ENCODE measurements at regions not wholly inside any gene's neighbourhood (a gene's known extent, or its start where the extent isn't known, plus 50 kb on each side); places are given as distances from the start of the nearest gene placed in this dataset.

DNA sequence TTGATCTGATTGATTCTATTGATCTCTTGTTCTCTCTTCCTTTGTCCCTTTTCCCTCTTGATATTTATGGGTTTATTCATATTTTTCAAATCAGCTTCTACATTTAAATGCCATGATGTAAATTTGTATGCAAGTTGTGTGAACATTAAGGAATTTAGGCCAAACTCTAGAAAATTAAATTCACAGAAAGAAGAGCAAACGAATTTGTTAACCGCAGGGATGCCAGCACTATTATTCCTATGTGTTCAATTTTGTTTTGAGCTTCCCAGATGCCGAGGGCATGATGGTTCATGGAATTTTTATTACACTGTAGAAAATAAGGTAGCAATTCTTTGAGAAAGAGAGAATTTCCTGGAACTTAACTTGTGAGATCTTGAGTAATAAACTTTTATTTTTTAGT is 220.9 kb downstream of the BUB3 start:
- Mint-ChIP-seq H3K36me3 (ENCODE audit: low read depth) (no peaks in the 10 kb centered on the region), H3K4me1 (ENCODE audit: low read depth) (no peaks in the 10 kb centered on the region), H3K9me3 (no peaks in the 10 kb centered on the region), H3K4me3 (no peak overlapping the region), H3K27ac (no peak overlapping the region), H3K27me3 (ENCODE audit: insufficient read depth) (no peaks in the 10 kb centered on the region)
- no peak for DNase-seq (ENCODE audit: low spot score)
- intact Hi-C loops (cut with micrococcal nuclease) = no loop called here

DNA sequence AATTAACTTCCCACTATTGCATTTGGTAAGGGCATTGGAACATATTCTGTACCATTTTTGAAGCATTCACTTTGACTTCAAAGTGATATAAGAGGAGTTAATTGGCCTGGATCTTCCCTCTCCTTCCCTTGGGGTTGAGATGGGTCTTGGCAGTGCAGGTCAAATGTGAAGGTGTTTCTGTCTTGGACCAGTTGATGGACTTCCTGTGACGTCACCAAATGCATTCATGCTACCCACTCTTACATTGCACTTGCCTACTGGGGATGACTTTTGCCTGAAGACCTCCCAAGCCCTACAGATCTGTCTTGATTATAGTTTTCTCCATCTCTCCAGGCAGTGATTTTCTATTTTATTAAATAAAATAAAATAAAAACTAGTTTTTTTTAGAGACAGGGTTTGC is 221.5 kb downstream of the BUB3 start:
- Mint-ChIP-seq H3K9me3 (no peaks in the 10 kb centered on the region), H3K27ac (no peak overlapping the region), H3K27me3 (ENCODE audit: insufficient read depth) (no peaks in the 10 kb centered on the region), H3K4me3 (no peak overlapping the region), H3K4me1 (ENCODE audit: low read depth) (no peaks in the 10 kb centered on the region), H3K36me3 (ENCODE audit: low read depth) (no peaks in the 10 kb centered on the region)
- intact Hi-C loops (cut with micrococcal nuclease) = no loop called here
- DNase-seq (ENCODE audit: low spot score) = no peak

DNA sequence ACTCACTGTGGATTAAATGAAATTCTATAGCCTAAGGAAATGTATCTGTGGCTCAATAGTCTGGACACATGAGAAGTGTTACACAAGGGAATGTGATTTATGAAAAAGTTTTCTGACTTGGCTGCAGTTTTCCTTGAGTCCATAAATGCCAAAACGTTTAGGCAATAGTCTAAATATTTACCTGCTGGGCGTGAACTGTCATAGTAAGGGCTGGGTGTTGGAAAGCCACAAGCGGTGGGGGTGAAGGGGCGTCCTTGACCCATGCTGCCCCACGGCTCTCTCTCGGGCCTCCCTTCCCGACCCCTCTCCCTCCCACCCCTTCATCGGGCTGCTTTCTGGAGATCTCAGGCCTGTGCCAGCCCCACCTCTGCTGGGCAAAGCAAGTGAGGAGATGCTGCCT is 223.7 kb downstream of the BUB3 start:
- no peak overlapping the region for H3K4me3 Mint-ChIP-seq
- no peak overlapping the region for H3K27ac Mint-ChIP-seq
- no peaks in the 10 kb centered on the region for H3K9me3 Mint-ChIP-seq
- no peaks in the 10 kb centered on the region for H3K4me1 Mint-ChIP-seq (ENCODE audit: low read depth)
- no peaks in the 10 kb centered on the region for H3K27me3 Mint-ChIP-seq (ENCODE audit: insufficient read depth)
- DNase-seq (ENCODE audit: low spot score) = no peak
- intact Hi-C loops (cut with micrococcal nuclease) = no loop called here
- H3K36me3 Mint-ChIP-seq (ENCODE audit: low read depth) = no peaks in the 10 kb centered on the region

DNA sequence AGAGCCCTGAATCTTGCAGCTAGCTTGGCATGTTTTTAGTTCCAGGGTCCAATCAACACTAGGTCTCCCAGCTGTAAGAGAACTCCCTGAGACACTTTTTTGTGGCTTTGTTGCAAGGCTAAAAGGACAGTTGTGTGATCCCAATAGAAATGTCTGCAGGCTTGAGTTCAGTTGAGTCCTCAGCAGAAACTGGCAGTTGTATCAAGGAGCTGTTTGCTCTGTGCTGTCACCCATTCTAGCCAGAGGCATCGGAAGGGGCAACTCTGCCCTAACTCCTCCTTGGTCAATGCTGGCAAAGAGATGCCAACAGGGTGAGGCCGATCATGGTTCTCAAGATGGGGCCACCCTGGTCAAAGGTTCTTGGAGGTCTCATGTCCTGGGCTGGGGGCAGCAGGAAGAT is 224.1 kb downstream of the BUB3 start:
- no peak for DNase-seq (ENCODE audit: low spot score)
- H3K36me3 Mint-ChIP-seq (ENCODE audit: low read depth) = no peaks in the 10 kb centered on the region
- intact Hi-C loops (cut with micrococcal nuclease) = no loop called here
- no peaks in the 10 kb centered on the region for H3K4me1 Mint-ChIP-seq (ENCODE audit: low read depth)
- no peaks in the 10 kb centered on the region for H3K9me3 Mint-ChIP-seq
- no peak overlapping the region for H3K27ac Mint-ChIP-seq
- no peaks in the 10 kb centered on the region for H3K27me3 Mint-ChIP-seq (ENCODE audit: insufficient read depth)
- H3K4me3 Mint-ChIP-seq = no peak overlapping the region

DNA sequence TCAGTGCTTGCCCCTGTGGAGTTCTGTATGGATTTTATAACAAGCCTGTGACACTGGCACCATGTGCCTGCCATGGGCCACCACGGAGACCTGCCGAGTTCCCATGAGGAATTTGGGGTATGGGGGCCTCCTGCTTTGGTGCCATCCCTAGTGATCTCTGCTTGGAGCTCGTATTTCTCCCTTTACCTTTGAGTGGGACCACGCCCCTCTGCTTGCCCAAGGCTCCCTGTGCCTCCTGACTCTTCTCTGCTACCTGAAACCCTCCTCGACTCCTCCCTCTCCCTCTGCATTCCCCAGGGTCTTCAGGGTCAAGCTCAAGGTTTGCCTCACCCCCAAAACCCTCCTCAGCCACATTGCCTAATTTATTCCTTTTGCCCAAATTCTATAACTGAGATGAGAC is 225.0 kb downstream of the BUB3 start:
- intact Hi-C loops (cut with micrococcal nuclease) = no loop called here
- H3K4me1 Mint-ChIP-seq (ENCODE audit: low read depth) = no peaks in the 10 kb centered on the region
- H3K4me3 Mint-ChIP-seq = no peak overlapping the region
- H3K27me3 Mint-ChIP-seq (ENCODE audit: insufficient read depth) = no peaks in the 10 kb centered on the region
- H3K9me3 Mint-ChIP-seq = no peaks in the 10 kb centered on the region
- no peak for DNase-seq (ENCODE audit: low spot score)
- H3K27ac Mint-ChIP-seq = no peak overlapping the region
- no peaks in the 10 kb centered on the region for H3K36me3 Mint-ChIP-seq (ENCODE audit: low read depth)

DNA sequence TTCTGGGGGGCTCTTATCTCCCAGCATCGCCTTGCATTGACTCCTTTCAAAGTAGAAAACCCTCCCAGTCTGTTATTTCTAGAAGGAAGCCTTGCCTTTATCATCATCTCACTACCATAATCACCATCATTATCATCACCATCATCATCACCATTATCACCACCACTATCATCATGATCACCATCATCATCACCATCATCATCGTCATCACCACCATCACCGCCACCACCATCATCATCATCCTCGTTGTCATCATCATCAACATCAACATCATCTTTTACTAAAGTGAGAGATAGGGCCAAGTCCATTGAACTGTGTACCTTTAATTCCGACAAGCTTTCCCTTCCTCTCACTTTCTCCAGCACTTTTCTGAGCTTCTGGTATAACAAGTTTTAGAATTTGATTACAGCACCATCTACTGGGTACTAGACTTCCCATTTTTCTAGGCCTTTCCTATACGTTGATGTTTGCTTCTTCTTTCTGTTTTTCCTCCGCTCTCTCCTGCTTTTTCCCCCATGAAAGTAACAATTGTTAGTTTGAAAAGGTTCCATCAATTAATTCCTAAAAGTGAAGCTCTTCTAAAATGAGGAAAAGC is 226.4 kb downstream of the BUB3 start:
- Mint-ChIP-seq H3K36me3 (ENCODE audit: low read depth) (no peaks in the 10 kb centered on the region), H3K27me3 (ENCODE audit: insufficient read depth) (no peaks in the 10 kb centered on the region), H3K9me3 (peaks cover 5% of the 10 kb centered on the region), H3K4me3 (no peak overlapping the region), H3K27ac (no peak overlapping the region), H3K4me1 (ENCODE audit: low read depth) (no peaks in the 10 kb centered on the region)
- DNase-seq (ENCODE audit: low spot score) = no peak
- intact Hi-C loops (cut with micrococcal nuclease) = loop anchor here (1.0 to 2.0 kb wide), 2 partner anchors 247 to 338 kb away; no protein-coding TSS in a partner anchor

DNA sequence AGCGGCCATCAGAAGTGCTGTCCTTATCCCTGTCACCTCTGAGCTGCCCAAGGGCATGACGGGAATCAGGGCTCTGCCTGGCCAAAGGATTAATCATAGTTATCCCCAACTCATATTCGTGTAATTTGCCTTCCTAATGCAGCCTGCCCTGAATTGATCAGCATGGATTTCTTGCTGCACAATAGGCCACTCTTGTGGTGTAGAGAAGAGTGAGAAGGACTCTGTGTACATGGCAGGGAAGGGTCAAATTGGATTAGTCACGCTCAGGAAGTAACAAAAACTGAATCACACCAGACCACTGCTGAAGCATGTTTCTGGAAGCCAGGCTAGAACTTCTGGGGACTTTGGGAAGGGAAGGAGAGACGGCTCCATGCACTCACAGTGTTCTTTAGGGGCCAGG is 227.0 kb downstream of the BUB3 start:
- H3K9me3 Mint-ChIP-seq = peaks cover 11% of the 10 kb centered on the region
- no peaks in the 10 kb centered on the region for H3K4me1 Mint-ChIP-seq (ENCODE audit: low read depth)
- no peaks in the 10 kb centered on the region for H3K36me3 Mint-ChIP-seq (ENCODE audit: low read depth)
- intact Hi-C loops (cut with micrococcal nuclease) = loop anchor here (2.0 kb wide), 1 partner anchor 338 kb away; no protein-coding TSS in a partner anchor
- no peak for DNase-seq (ENCODE audit: low spot score)
- H3K27ac Mint-ChIP-seq = no peak overlapping the region
- H3K27me3 Mint-ChIP-seq (ENCODE audit: insufficient read depth) = no peaks in the 10 kb centered on the region
- no peak overlapping the region for H3K4me3 Mint-ChIP-seq

DNA sequence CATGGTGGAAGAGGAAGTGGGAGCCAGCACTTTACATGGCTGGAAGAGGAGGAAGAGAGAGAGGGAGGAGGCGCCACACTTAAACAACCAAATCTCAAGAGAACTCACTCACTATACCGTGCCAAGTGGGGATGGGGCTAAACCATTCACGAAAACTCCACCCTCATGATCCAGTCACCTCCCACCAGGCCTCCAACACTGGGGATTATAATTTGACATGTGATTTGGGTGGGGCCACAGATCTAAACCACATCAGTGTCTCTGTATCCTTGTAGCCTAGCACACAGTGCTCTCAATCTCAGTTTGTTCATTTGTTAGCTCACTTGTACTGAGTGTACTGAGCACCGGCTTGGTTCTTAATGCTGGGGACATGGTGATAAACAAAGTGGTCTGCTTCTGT is 228.3 kb downstream of the BUB3 start:
- no peaks in the 10 kb centered on the region for H3K4me1 Mint-ChIP-seq (ENCODE audit: low read depth)
- DNase-seq (ENCODE audit: low spot score) = no peak
- no peak overlapping the region for H3K4me3 Mint-ChIP-seq
- no peaks in the 10 kb centered on the region for H3K27me3 Mint-ChIP-seq (ENCODE audit: insufficient read depth)
- intact Hi-C loops (cut with micrococcal nuclease) = no loop called here
- H3K36me3 Mint-ChIP-seq (ENCODE audit: low read depth) = no peaks in the 10 kb centered on the region
- H3K9me3 Mint-ChIP-seq = peaks cover 20% of the 10 kb centered on the region
- H3K27ac Mint-ChIP-seq = no peak overlapping the region

DNA sequence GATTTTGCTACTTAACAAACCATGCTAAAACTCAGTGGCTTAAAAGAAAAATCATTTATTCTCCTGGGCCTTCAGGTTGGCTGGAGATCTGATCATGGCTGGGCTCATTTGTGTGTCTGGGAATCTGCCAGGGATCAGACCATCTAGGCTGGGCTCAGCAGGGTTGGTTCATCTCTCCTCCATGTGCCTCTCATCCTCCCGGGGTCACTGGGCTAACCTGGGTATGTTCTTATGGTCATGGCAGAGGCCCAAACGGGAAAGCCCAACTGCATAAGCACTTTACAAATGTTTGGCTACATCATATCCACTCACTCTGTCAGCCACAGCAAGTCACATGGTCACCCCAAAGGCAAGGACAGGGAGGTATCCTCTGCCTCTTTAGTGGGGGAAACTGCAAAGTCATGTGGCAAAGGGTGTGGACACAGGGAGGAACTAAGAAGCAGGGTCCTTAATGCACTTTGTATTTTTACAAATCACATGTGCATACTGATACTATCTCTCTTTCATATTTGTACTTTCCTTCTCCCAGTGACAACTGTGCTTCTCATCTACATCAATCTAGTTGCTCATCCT is 231.4 kb downstream of the BUB3 start:
- Mint-ChIP-seq H3K36me3 (ENCODE audit: low read depth) (no peaks in the 10 kb centered on the region), H3K4me3 (no peak overlapping the region), H3K4me1 (ENCODE audit: low read depth) (no peaks in the 10 kb centered on the region), H3K27me3 (ENCODE audit: insufficient read depth) (no peaks in the 10 kb centered on the region), H3K27ac (no peak overlapping the region), H3K9me3 (peaks cover 22% of the 10 kb centered on the region)
- intact Hi-C loops (cut with micrococcal nuclease) = no loop called here
- DNase-seq (ENCODE audit: low spot score) = no peak

DNA sequence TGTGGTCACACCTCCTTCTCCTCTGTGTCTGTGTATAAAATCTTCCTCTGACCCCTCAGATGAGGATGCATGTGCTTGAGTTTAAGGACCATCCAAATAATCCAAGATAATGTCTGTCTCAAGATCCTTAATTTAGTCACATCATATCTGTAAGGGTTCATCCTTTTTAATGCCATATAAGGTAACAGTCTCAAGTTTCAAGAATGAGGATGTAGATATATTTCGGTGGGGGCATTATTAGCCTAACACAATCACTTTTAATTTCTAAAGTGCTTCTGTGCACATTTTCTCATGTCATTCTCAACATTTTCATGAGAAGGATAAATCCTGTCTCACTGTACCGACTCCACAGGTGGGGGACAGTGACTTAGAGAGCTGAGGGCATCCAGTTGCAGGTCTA is 235.3 kb downstream of the BUB3 start:
- no peaks in the 10 kb centered on the region for H3K36me3 Mint-ChIP-seq (ENCODE audit: low read depth)
- H3K4me3 Mint-ChIP-seq = no peak overlapping the region
- no peak overlapping the region for H3K27ac Mint-ChIP-seq
- H3K27me3 Mint-ChIP-seq (ENCODE audit: insufficient read depth) = no peaks in the 10 kb centered on the region
- H3K4me1 Mint-ChIP-seq (ENCODE audit: low read depth) = no peaks in the 10 kb centered on the region
- H3K9me3 Mint-ChIP-seq = peaks cover 22% of the 10 kb centered on the region
- DNase-seq (ENCODE audit: low spot score) = no peak
- intact Hi-C loops (cut with micrococcal nuclease) = no loop called here

DNA sequence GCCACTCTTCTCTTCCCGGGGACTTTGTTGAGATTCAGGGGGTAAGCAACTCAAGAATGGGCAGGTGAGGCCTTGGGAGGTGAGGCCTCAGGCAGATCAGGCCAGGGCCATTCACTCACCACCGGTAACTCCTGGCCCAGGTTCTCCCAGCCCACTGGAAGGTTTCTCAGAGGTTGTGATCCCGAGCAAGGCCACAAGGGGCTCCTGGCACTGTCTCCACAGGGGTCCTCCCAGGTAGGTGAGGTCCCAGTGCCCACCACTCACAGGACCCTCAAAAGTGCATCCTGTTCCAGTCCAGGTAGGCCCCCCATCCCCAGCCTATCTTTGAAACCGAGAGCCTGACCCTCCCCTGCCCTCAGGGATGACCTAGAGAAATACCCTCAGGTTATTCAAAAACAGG is 236.1 kb downstream of the BUB3 start:
- H3K9me3 Mint-ChIP-seq = peaks cover 19% of the 10 kb centered on the region
- no peak overlapping the region for H3K27ac Mint-ChIP-seq
- H3K27me3 Mint-ChIP-seq (ENCODE audit: insufficient read depth) = no peaks in the 10 kb centered on the region
- DNase-seq (ENCODE audit: low spot score) = no peak
- intact Hi-C loops (cut with micrococcal nuclease) = no loop called here
- H3K36me3 Mint-ChIP-seq (ENCODE audit: low read depth) = no peaks in the 10 kb centered on the region
- H3K4me1 Mint-ChIP-seq (ENCODE audit: low read depth) = no peaks in the 10 kb centered on the region
- H3K4me3 Mint-ChIP-seq = no peak overlapping the region

DNA sequence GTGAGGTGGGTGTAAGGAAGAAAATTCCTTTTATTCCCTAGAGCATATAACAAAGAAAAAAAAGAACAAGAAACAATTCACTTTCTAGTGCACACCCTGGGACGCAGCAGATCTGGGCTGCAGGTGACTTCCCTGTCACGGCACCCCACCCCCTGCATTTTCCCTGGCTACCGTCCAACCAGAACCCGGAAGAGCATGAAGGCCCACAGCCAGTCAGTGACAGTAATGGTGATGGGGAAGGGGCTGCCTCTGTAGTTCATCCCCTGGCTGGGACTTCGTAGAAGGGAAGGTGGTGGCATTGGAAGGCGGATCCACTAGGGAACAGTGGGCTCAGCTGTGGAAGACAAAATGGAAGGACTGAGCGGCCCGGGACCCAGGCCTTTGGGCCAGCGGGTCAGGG is 236.7 kb downstream of the BUB3 start:
- Mint-ChIP-seq H3K4me1 (ENCODE audit: low read depth) (no peaks in the 10 kb centered on the region), H3K36me3 (ENCODE audit: low read depth) (no peaks in the 10 kb centered on the region), H3K9me3 (peaks cover 15% of the 10 kb centered on the region), H3K27ac (no peak overlapping the region), H3K4me3 (no peak overlapping the region), H3K27me3 (ENCODE audit: insufficient read depth) (no peaks in the 10 kb centered on the region)
- DNase-seq (ENCODE audit: low spot score) = no peak
- intact Hi-C loops (cut with micrococcal nuclease) = no loop called here

DNA sequence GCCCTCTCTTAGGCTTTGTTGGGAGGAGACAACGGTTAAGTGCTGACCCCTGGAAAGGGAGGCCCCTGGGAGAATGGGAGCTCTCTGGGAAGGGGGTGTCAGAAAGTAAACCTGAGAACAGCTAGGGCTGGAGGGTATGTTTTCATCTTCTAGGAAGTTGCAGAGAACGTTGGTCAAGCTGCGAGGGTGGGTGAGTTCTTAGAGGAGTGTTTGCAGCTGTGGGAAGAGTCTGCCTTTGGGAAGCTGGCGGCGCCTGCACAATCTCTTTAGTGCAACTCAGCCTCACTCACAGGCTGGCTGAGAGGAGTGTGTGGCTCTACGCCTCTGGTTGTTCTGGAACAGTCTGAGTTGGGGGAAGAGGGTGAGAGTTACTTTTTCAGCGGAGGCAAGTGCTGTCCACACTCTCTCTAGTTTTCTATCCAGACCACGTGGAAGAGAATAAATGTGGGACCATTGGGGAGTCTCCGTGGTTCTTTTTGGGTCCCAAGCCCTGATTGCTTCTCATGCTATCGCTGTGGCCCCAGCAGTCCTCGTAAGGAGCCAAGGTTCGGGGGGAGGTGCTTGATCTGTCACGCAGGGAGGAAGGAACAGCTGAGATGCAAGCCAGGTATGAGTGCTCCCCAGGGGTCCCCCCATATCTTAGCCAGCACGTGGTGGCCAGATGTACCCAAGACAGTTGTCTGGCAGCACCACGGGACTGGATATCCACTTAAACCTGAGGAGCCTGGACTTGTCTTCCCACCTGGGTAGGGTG is 237.2 kb downstream of the BUB3 start:
- no peak overlapping the region for H3K27ac Mint-ChIP-seq
- peaks cover 9% of the 10 kb centered on the region for H3K9me3 Mint-ChIP-seq
- intact Hi-C loops (cut with micrococcal nuclease) = no loop called here
- H3K36me3 Mint-ChIP-seq (ENCODE audit: low read depth) = no peaks in the 10 kb centered on the region
- H3K4me3 Mint-ChIP-seq = no peak overlapping the region
- no peak for DNase-seq (ENCODE audit: low spot score)
- no peaks in the 10 kb centered on the region for H3K27me3 Mint-ChIP-seq (ENCODE audit: insufficient read depth)
- H3K4me1 Mint-ChIP-seq (ENCODE audit: low read depth) = no peaks in the 10 kb centered on the region
